Mesendoderm (in vitro differentiated cells): ENCODE measurements at regions not wholly inside any gene's neighbourhood (a gene's known extent, or its start where the extent isn't known, plus 50 kb on each side); places are given as distances from the start of the nearest gene placed in this dataset.

Experiments used
- DNase-seq: peaks from one replicate; pipeline ENCODE4 v3.0.0; 2013
- H2AK5ac ChIP-seq: 2 replicates; pipeline ENCODE4 v1.6.1; 2013; ENCODE audit warnings: low read length, inconsistent platforms
- H2BK120ac ChIP-seq: 2 replicates; pipeline ENCODE4 v1.6.1; 2013; ENCODE audit warnings: low read depth, mild to moderate bottlenecking, low read length, moderate library complexity, mixed read lengths
- H2BK15ac ChIP-seq: replicated peaks from 2 replicates; pipeline ENCODE4 v1.6.1; 2013; ENCODE audit warnings: low read depth, mild to moderate bottlenecking, moderate library complexity
- H2BK5ac ChIP-seq: 2 replicates; pipeline ENCODE4 v1.6.1; 2013; ENCODE audit warnings: low read length, inconsistent platforms
- H3K18ac ChIP-seq: 2 replicates; pipeline ENCODE4 v1.6.1; 2013; ENCODE audit warnings: mild to moderate bottlenecking, low read length, mixed read lengths
- H3K23ac ChIP-seq: one replicate; pipeline ENCODE4 v1.6.1; 2013; ENCODE audit warnings: low read length
- H3K27ac ChIP-seq: 2 replicates; pipeline ENCODE4 v1.5.1; 2013; ENCODE audit warnings: low read depth, mild to moderate bottlenecking, inconsistent platforms, low read length, moderate library complexity
- H3K27me3 ChIP-seq: 2 replicates; pipeline ENCODE4 v1.6.1; 2013; ENCODE audit warnings: low read length, control low read depth, mild to moderate bottlenecking, inconsistent platforms; ENCODE audit not compliant: insufficient read depth, poor library complexity
- H3K36me3 ChIP-seq: 2 replicates; pipeline ENCODE4 v1.6.1; 2013; ENCODE audit warnings: low read length, inconsistent platforms; ENCODE audit not compliant: control insufficient read depth, insufficient read depth
- H3K4ac ChIP-seq: one replicate; pipeline ENCODE4 v1.6.1; 2013; ENCODE audit warnings: low read depth, mild to moderate bottlenecking, low read length, moderate library complexity
- H3K4me1 ChIP-seq: 2 replicates; pipeline ENCODE4 v1.6.1; 2013; ENCODE audit warnings: low read depth, low read length, inconsistent platforms; ENCODE audit not compliant: control insufficient read depth
- H3K4me2 ChIP-seq: 2 replicates; pipeline ENCODE4 v1.6.1; 2013; ENCODE audit warnings: low read length
- H3K4me3 ChIP-seq: 2 replicates; pipeline ENCODE4 v1.5.1; 2013; ENCODE audit warnings: mild to moderate bottlenecking, low read length
- H3K56ac ChIP-seq: one replicate; pipeline ENCODE4 v1.6.1; 2013; ENCODE audit warnings: low read length
- H3K79me1 ChIP-seq: 2 replicates; pipeline ENCODE4 v1.6.1; 2013; ENCODE audit warnings: low read length, inconsistent platforms
- H3K79me2 ChIP-seq: 2 replicates; pipeline ENCODE4 v1.6.1; 2013; ENCODE audit warnings: mild to moderate bottlenecking, low read length; ENCODE audit not compliant: control insufficient read depth, insufficient read depth
- H3K9ac ChIP-seq: 2 replicates; pipeline ENCODE4 v1.6.1; 2013; ENCODE audit warnings: low read length, inconsistent platforms
- H4K5ac ChIP-seq: one replicate; pipeline ENCODE4 v1.6.1; 2013; ENCODE audit warnings: low read length
- H4K8ac ChIP-seq: one replicate; pipeline ENCODE4 v1.6.1; 2013; ENCODE audit warnings: low read depth, mild to moderate bottlenecking, control low read depth, low read length, moderate library complexity
- WGBS: extraction: QIAGEN DNeasy Blood & Tissue Kit; methylation state at CpG from one replicate; pipeline ENCODE4 v1.1.7; 2013; ENCODE audit warnings: low lambda C conversion rate, missing lambda C conversion rate; ENCODE audit not compliant: insufficient coverage; ENCODE audit errors: extremely low coverage; 5-methylcytosine and 5-hydroxymethylcytosine counted together

- no peak overlapping the region for H3K4ac ChIP-seq
- no peaks in the 10 kb centered on the region for H3K4me1 ChIP-seq
- H3K18ac ChIP-seq: no peak overlapping the region
- no peak overlapping the region for H3K56ac ChIP-seq
- H2BK15ac ChIP-seq: no peak overlapping the region
- no peak overlapping the region for H2BK120ac ChIP-seq
- DNase-seq: no peak
- no peak overlapping the region for H4K5ac ChIP-seq
- H2BK5ac ChIP-seq: no peak overlapping the region
- H3K4me2 ChIP-seq: no peak overlapping the region
- no peak overlapping the region for H3K4me3 ChIP-seq
- H3K27ac ChIP-seq: no peak overlapping the region
- H3K27me3 ChIP-seq: no peaks in the 10 kb centered on the region
- H3K36me3 ChIP-seq: no peaks in the 10 kb centered on the region
- no CpG with 5 or more reads among the region's 2 CpGs for WGBS
- H3K23ac ChIP-seq: no peak overlapping the region
- H3K79me1 ChIP-seq: no peaks in the 10 kb centered on the region
- no peaks in the 10 kb centered on the region for H3K79me2 ChIP-seq
- H4K8ac ChIP-seq: no peak overlapping the region
- H2AK5ac ChIP-seq: no peak overlapping the region
- no peak overlapping the region for H3K9ac ChIP-seq
Measured at GRCh38 chr5:24916863-24917262, 272.1 kb upstream of the CDH10 start.

- H3K4me3 ChIP-seq: no peak overlapping the region
- H2BK15ac ChIP-seq: no peak overlapping the region
- no peaks in the 10 kb centered on the region for H3K79me2 ChIP-seq
- H3K56ac ChIP-seq: no peak overlapping the region
- no peaks in the 10 kb centered on the region for H3K27me3 ChIP-seq
- no peak overlapping the region for H2BK5ac ChIP-seq
- H3K27ac ChIP-seq: no peak overlapping the region
- peak; percentile 16 for DNase-seq
- H3K4ac ChIP-seq: no peak overlapping the region
- no peaks in the 10 kb centered on the region for H3K36me3 ChIP-seq
- no peaks in the 10 kb centered on the region for H3K79me1 ChIP-seq
- no peak overlapping the region for H3K18ac ChIP-seq
- no peak overlapping the region for H4K8ac ChIP-seq
- no peak overlapping the region for H4K5ac ChIP-seq
- no peak overlapping the region for H3K9ac ChIP-seq
- no peak overlapping the region for H3K4me2 ChIP-seq
- H2AK5ac ChIP-seq: no peak overlapping the region
- H2BK120ac ChIP-seq: no peak overlapping the region
- H3K23ac ChIP-seq: no peak overlapping the region
- no peaks in the 10 kb centered on the region for H3K4me1 ChIP-seq
Measured at GRCh38 chr5:24909210-24909609, 264.4 kb upstream of the CDH10 start.

GRCh38 chr5:24906689-24907088, 261.9 kb upstream of the CDH10 start:
- Histone ChIP-seq H3K79me1 (no peaks in the 10 kb centered on the region), H3K18ac (no peak overlapping the region), H3K27ac (no peak overlapping the region), H3K23ac (no peak overlapping the region), H2AK5ac (no peak overlapping the region), H2BK120ac (no peak overlapping the region), H3K27me3 (no peaks in the 10 kb centered on the region), H3K4me1 (no peaks in the 10 kb centered on the region), H4K5ac (no peak overlapping the region), H4K8ac (no peak overlapping the region), H3K56ac (no peak overlapping the region), H3K9ac (no peak overlapping the region), H2BK5ac (no peak overlapping the region), H2BK15ac (no peak overlapping the region), H3K4me3 (no peak overlapping the region), H3K79me2 (no peaks in the 10 kb centered on the region), H3K36me3 (no peaks in the 10 kb centered on the region), H3K4me2 (no peak overlapping the region), H3K4ac (no peak overlapping the region)
- no CpG with 5 or more reads among the region's 1 CpG for WGBS
- no peak for DNase-seq

- H3K56ac ChIP-seq: no peak overlapping the region
Measured at GRCh38 chr5:24904981-24905517, 260.3 kb upstream of the CDH10 start.

GRCh38 chr5:24899180-24899579, 254.4 kb upstream of the CDH10 start:
- H3K79me1 ChIP-seq: no peaks in the 10 kb centered on the region
- no peak overlapping the region for H3K4ac ChIP-seq
- no peaks in the 10 kb centered on the region for H3K79me2 ChIP-seq
- no peak overlapping the region for H3K4me2 ChIP-seq
- H2BK120ac ChIP-seq: no peak overlapping the region
- no peak overlapping the region for H3K23ac ChIP-seq
- no peak overlapping the region for H2BK15ac ChIP-seq
- no peak overlapping the region for H3K9ac ChIP-seq
- no CpG with 5 or more reads among the region's 2 CpGs for WGBS
- no peak overlapping the region for H4K5ac ChIP-seq
- no peak overlapping the region for H3K56ac ChIP-seq
- H3K4me3 ChIP-seq: no peak overlapping the region
- no peaks in the 10 kb centered on the region for H3K4me1 ChIP-seq
- no peak overlapping the region for H3K18ac ChIP-seq
- H2AK5ac ChIP-seq: no peak overlapping the region
- H3K36me3 ChIP-seq: no peaks in the 10 kb centered on the region
- no peak overlapping the region for H3K27ac ChIP-seq
- no peak overlapping the region for H4K8ac ChIP-seq
- H3K27me3 ChIP-seq: no peaks in the 10 kb centered on the region
- DNase-seq: no peak
- no peak overlapping the region for H2BK5ac ChIP-seq

More at GRCh38 chr5:24904981-24905517, 260.3 kb upstream of the CDH10 start:
- no peaks in the 10 kb centered on the region for H3K27me3 ChIP-seq
- H3K4ac ChIP-seq: no peak overlapping the region
- H3K27ac ChIP-seq: no peak overlapping the region
- H4K5ac ChIP-seq: no peak overlapping the region
- H3K79me1 ChIP-seq: no peaks in the 10 kb centered on the region
- H2BK15ac ChIP-seq: no peak overlapping the region
- no peak overlapping the region for H3K23ac ChIP-seq
- no peaks in the 10 kb centered on the region for H3K36me3 ChIP-seq
- no peak overlapping the region for H3K4me2 ChIP-seq
- H3K4me1 ChIP-seq: no peaks in the 10 kb centered on the region
- WGBS: no CpG with 5 or more reads among the region's 2 CpGs
- H3K9ac ChIP-seq: no peak overlapping the region
- H3K18ac ChIP-seq: no peak overlapping the region
- no peaks in the 10 kb centered on the region for H3K79me2 ChIP-seq
- H2AK5ac ChIP-seq: no peak overlapping the region
- DNase-seq: peak; percentile 49
- H4K8ac ChIP-seq: no peak overlapping the region
- no peak overlapping the region for H3K4me3 ChIP-seq
- no peak overlapping the region for H2BK120ac ChIP-seq
- H2BK5ac ChIP-seq: no peak overlapping the region

- no peak overlapping the region for H3K23ac ChIP-seq
- H4K5ac ChIP-seq: no peak overlapping the region
- H2BK5ac ChIP-seq: no peak overlapping the region
- no peak overlapping the region for H2AK5ac ChIP-seq
- H2BK120ac ChIP-seq: no peak overlapping the region
- H3K4ac ChIP-seq: no peak overlapping the region
- no peaks in the 10 kb centered on the region for H3K79me2 ChIP-seq
- WGBS: no CpG with 5 or more reads among the region's 4 CpGs
- no peaks in the 10 kb centered on the region for H3K27me3 ChIP-seq
- H3K4me1 ChIP-seq: no peaks in the 10 kb centered on the region
- no peak overlapping the region for H2BK15ac ChIP-seq
- no peak overlapping the region for H4K8ac ChIP-seq
- no peak overlapping the region for H3K4me2 ChIP-seq
- no peak overlapping the region for H3K18ac ChIP-seq
- no peak for DNase-seq
- no peak overlapping the region for H3K27ac ChIP-seq
- no peak overlapping the region for H3K9ac ChIP-seq
- no peak overlapping the region for H3K56ac ChIP-seq
- no peaks in the 10 kb centered on the region for H3K79me1 ChIP-seq
- H3K36me3 ChIP-seq: no peaks in the 10 kb centered on the region
- no peak overlapping the region for H3K4me3 ChIP-seq
Measured at GRCh38 chr5:24864244-24864643, 219.5 kb upstream of the CDH10 start.
